Esophagus squamous epithelium (tissue), 5 donors: ENCODE measurements at regions not wholly inside any gene's neighbourhood (a gene's known extent, or its start where the extent isn't known, plus 50 kb on each side); places are given as distances from the start of the nearest gene placed in this dataset.
"Not testable (repeated sequence)": the region's sequence is repeated elsewhere in the genome, so short reads cannot be mapped to it uniquely, and the experiment has no call there.

Experiments
- DNase-seq: peaks from one replicate; lab custom pipeline; 2025; lab: John Stamatoyannopoulos, UW
- H3K27ac ChIP-seq, 4 donors: fragments of 200-600 bp; sonication (generic); one replicate each; pipeline ENCODE4 v1.5.1; 2016 to 2019; ENCODE audit warnings: mild to moderate bottlenecking in 1 of 4
- H3K27me3 ChIP-seq, 4 donors: fragments of 200-600 bp; sonication (generic); 1 replicate in 3 of 4; 2 replicates in 1 of 4; pipeline versions ENCODE4 v1.5.1 to v1.6.0; 2017 to 2021; ENCODE audit warnings: antibody characterized with exemption in 1 of 4
- H3K36me3 ChIP-seq, 3 donors: fragments of 200-600 bp; sonication (generic); one replicate each; pipeline ENCODE4 v1.5.1; 2016 to 2019
- H3K4me1 ChIP-seq, 3 donors: fragments of 200-600 bp; sonication (generic); one replicate each; pipeline ENCODE4 v1.5.1; 2017 to 2019
- H3K4me3 ChIP-seq, 4 donors: fragments of 200-600 bp; sonication (generic); 1 replicate in 3 of 4; 2 replicates in 1 of 4; pipeline ENCODE4 v1.5.1; 2016 to 2019; ENCODE audit warnings: mild to moderate bottlenecking in 2 of 4, moderate library complexity in 1 of 4
- H3K9me3 ChIP-seq, 3 donors: fragments of 200-600 bp; sonication (generic); one replicate each; pipeline ENCODE4 v1.5.1; 2016 to 2019
- POLR2A ChIP-seq, 4 donors: fragments of 450-650 bp; IDR thresholded peaks; one replicate each; pipeline ENCODE4 v1.6.1; 2017; ENCODE audit warnings: antibody characterized with exemption in 4 of 4, mild to moderate bottlenecking in 4 of 4, moderate library complexity in 3 of 4
- WGBS, 2 donors: methylation state at CpG; one replicate each; pipeline ENCODE4 v1.1.5; 2018; 5-methylcytosine and 5-hydroxymethylcytosine counted together
- intact Hi-C: fragments of 100-400 bp; cut with DNase I; formaldehyde crosslinking; loops from one replicate; pipeline ENCODE4 v1.15.0; 2022
- TF ChIP-seq, protein P1 (sequence below), 6 experiments: fragments of 450-650 bp in 4 of 6; fragments of 200-600 bp in 2 of 6; sonication (generic) in 2 of 6; IDR thresholded peaks; one replicate each; pipeline ENCODE4 v1.5.1; 2016 to 2019; ENCODE audit warnings: antibody characterized with exemption in 6 of 6, mild to moderate bottlenecking in 4 of 6, moderate library complexity in 4 of 6
- donor health status: DM: yes; HTN: yes; CAD: no.

DNA sequence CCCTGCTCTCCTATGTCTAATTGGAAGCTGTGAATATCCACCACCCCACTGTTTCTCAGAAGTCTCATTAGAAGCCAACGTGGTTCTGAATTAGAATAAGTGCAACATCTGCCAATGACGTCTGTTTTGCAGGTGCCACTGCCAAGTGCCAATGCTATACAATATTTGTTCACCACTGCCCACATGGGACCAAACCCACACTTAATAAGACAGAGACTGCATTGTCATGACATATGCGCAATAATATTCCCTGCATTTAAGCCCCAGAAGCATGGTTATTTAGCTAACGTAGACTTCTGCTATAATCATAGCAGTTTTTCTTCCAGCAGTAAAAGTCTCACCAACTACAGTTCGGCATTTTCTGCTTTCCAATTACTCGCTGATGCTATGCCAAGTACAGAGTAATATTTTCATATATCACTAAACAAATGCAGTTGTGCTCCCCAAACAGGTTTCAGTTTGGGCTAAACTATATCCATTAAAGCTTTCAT is 262.5 kb upstream of the PCDH18 start:
- no peaks in the 10 kb centered on the region for H3K9me3 ChIP-seq
- no peak overlapping the region for H3K27ac ChIP-seq
- intact Hi-C loops = no loop called here
- TF ChIP-seq, protein P1, sequence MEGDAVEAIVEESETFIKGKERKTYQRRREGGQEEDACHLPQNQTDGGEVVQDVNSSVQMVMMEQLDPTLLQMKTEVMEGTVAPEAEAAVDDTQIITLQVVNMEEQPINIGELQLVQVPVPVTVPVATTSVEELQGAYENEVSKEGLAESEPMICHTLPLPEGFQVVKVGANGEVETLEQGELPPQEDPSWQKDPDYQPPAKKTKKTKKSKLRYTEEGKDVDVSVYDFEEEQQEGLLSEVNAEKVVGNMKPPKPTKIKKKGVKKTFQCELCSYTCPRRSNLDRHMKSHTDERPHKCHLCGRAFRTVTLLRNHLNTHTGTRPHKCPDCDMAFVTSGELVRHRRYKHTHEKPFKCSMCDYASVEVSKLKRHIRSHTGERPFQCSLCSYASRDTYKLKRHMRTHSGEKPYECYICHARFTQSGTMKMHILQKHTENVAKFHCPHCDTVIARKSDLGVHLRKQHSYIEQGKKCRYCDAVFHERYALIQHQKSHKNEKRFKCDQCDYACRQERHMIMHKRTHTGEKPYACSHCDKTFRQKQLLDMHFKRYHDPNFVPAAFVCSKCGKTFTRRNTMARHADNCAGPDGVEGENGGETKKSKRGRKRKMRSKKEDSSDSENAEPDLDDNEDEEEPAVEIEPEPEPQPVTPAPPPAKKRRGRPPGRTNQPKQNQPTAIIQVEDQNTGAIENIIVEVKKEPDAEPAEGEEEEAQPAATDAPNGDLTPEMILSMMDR (IDR thresholded peaks at IDR 0.05) = no peak
- no peak for TF ChIP-seq POLR2A (IDR thresholded peaks at IDR 0.05)
- no peaks in the 10 kb centered on the region for H3K36me3 ChIP-seq
- no peak for DNase-seq
- 25 to 35% methylated on average over 6 of the region's 6 CpGs for WGBS, 2 donors
- peaks cover 0 to 8% (median 0%) of the 10 kb centered on the region in 3 donors for H3K4me1 ChIP-seq
- H3K27me3 ChIP-seq = no peaks in the 10 kb centered on the region
- peak overlapping the region in 1 of 4 donors; percentile 26 for H3K4me3 ChIP-seq

DNA sequence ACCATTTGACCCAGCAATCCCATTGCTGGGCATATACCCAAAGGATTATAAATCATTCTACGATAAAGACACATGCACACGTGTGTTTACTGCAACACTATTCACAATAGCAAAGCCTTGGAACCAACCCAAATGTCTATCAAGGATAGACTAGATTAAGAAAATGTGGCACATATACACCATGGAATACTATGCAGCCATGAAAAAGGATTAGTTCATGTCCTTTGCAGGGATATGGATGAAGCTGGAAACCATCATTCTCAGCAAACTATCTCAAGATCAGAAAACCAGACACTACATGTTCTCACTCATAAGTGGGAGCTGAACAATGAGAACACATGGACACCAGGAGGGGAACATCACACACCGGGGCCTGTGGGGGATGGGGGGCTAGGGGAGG is 257.0 kb upstream of the PCDH18 start:
- DNase-seq, H3K9me3 ChIP-seq, H3K4me3 ChIP-seq, H3K27ac ChIP-seq, H3K4me1 ChIP-seq, H3K27me3 ChIP-seq, intact Hi-C loops, H3K36me3 ChIP-seq: not testable (repeated sequence)
- 64 to 67% methylated on average over 3 of the region's 3 CpGs for WGBS, 2 donors

DNA sequence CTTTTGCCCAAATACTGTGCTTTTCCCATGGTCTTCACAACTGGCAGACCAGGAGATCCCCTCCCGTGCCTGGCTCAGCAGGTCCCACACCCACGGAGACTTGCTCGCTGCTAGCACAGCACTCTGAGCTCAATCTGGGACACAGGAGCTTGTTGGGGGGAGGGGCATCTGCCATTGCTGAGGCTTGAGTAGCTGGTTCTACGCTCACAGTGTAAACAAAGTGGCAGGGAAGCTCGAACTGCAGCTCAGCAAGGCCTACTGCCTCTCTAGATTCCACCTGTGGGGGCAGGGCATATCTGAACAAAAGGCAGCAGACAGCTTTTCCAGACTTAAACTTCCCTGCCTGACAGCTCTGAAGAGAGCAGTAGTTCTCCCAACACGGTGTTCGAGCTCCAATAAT is 251.6 kb upstream of the PCDH18 start:
- WGBS, 2 donors = 74% methylated on average over 5 of the region's 7 CpGs; no CpG with 5 or more reads in 1 of the 2 donors
- H3K4me3 ChIP-seq, intact Hi-C loops, H3K36me3 ChIP-seq, H3K27me3 ChIP-seq, H3K4me1 ChIP-seq, H3K9me3 ChIP-seq, DNase-seq, H3K27ac ChIP-seq: not testable (repeated sequence)

DNA sequence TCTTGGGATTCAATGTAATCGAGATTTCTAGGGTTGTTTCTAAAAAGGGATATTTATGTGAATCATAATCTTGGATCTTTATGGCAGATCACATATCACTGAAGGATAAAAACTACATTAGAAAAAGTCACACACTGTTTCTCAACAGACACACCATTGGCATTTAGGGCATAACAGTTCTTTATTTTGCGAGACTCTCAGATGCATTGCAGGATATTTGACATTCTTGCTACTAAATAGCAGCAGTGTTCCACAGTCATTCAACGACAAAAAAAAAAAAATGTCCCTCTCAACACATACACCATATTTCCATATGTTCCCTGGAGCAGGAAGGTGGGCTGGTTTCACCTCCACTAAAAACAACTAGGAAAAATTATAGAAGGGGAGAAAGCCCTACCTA is 243.4 kb upstream of the PCDH18 start:
- WGBS, 2 donors = 64 to 82% methylated on average over 3 of the region's 3 CpGs
- DNase-seq = no peak
- H3K36me3 ChIP-seq = no peaks in the 10 kb centered on the region
- intact Hi-C loops = no loop called here
- no peak overlapping the region for H3K4me3 ChIP-seq
- H3K4me1 ChIP-seq = no peaks in the 10 kb centered on the region
- H3K27ac ChIP-seq = no peak overlapping the region
- H3K9me3 ChIP-seq = no peaks in the 10 kb centered on the region
- no peak for TF ChIP-seq POLR2A (IDR thresholded peaks at IDR 0.05)
- TF ChIP-seq, protein P1 (IDR thresholded peaks at IDR 0.05) = no peak
- H3K27me3 ChIP-seq = no peaks in the 10 kb centered on the region

DNA sequence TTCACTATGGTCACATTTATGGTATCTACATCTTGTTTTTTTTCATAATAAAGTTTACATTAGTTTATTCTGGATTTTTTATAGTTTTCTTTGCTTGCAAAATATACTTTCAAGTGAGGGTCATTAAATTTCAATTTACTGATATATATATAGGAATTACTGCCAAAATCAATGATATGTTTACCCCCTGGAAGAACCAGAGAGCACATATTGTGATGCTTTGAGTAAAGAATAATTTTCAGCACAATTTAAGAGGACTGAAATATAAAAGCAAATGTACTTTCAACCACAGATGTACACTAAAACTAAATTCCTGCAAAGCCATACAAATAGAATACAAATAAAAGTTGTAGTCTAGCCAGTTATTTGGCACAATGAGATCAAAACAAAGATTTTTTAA is 242.2 kb upstream of the PCDH18 start:
- Histone ChIP-seq H3K4me1 (no peaks in the 10 kb centered on the region), H3K27ac (no peak overlapping the region), H3K4me3 (no peak overlapping the region), H3K9me3 (no peaks in the 10 kb centered on the region), H3K36me3 (no peaks in the 10 kb centered on the region), H3K27me3 (no peaks in the 10 kb centered on the region)
- no peak for TF ChIP-seq POLR2A (IDR thresholded peaks at IDR 0.05)
- TF ChIP-seq, protein P1 (IDR thresholded peaks at IDR 0.05) = no peak
- intact Hi-C loops = no loop called here
- DNase-seq = no peak

DNA sequence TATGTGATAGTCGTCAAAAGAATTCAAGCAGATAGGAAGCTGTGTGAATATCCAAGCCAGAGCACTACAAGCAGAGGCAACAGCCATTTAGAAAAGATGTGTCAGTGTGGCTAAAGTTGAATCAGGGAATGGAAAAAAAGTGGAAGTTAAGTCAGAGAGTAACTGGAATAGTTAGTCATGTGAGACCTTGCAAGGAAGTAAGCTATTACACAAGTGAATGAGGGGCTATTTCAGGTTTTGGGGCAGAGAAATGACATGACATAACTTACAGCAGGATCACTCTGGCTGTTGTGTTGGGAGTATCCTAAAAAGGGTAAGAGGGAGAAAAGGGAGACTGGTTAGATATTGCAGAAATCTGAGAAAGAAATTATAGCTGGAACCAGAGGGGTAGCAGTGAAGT is 236.6 kb upstream of the PCDH18 start:
- Histone ChIP-seq H3K4me1 (no peaks in the 10 kb centered on the region), H3K27me3 (no peaks in the 10 kb centered on the region), H3K9me3 (no peaks in the 10 kb centered on the region), H3K4me3 (no peak overlapping the region), H3K27ac (no peak overlapping the region), H3K36me3 (no peaks in the 10 kb centered on the region)
- no peak for DNase-seq
- intact Hi-C loops = no loop called here
- 89% methylated on average over 1 of the region's 1 CpG for WGBS, 2 donors
- TF ChIP-seq, protein P1 (IDR thresholded peaks at IDR 0.05) = no peak
- TF ChIP-seq POLR2A (IDR thresholded peaks at IDR 0.05) = no peak
